ENCODE measurements at regions not wholly inside any gene's neighbourhood (a gene's known extent, or its start where the extent isn't known, plus 50 kb on each side); places are given as distances from the start of the nearest gene placed in this dataset.
A peak's percentile ranks its signal among the peaks of the same experiment; 100 is the strongest.

- TF ChIP-seq, protein P1, sequence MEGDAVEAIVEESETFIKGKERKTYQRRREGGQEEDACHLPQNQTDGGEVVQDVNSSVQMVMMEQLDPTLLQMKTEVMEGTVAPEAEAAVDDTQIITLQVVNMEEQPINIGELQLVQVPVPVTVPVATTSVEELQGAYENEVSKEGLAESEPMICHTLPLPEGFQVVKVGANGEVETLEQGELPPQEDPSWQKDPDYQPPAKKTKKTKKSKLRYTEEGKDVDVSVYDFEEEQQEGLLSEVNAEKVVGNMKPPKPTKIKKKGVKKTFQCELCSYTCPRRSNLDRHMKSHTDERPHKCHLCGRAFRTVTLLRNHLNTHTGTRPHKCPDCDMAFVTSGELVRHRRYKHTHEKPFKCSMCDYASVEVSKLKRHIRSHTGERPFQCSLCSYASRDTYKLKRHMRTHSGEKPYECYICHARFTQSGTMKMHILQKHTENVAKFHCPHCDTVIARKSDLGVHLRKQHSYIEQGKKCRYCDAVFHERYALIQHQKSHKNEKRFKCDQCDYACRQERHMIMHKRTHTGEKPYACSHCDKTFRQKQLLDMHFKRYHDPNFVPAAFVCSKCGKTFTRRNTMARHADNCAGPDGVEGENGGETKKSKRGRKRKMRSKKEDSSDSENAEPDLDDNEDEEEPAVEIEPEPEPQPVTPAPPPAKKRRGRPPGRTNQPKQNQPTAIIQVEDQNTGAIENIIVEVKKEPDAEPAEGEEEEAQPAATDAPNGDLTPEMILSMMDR (IDR thresholded peaks at IDR 0.05; ENCODE audit: extremely low read depth, missing control alignments) = no peak
- no peak for DNase-seq (ENCODE audit: low spot score)
These were observed 121.5 kb downstream of the APIP start for GRCh38 chr11:34794696-34795095.

DNA sequence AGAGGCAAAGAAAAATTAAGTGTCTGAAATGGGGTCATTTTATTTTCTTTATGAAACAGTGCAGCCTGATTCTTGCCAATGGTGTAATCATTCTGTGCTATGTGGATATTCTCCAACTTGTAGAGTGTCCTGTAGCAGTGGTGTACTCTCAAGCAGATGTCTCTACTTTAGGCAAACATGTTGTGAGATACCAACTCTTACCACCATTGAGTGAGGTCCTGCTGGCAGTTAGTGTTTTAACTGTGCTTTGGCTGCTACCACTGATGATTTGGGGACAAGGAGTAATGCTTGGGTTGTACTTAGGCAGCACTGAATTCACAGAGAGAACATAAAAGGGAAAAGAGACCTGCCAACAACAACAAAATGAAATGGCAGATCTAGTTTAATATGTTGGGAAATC is 122.5 kb downstream of the APIP start:
- DNase-seq (ENCODE audit: low spot score) = no peak
- TF ChIP-seq, protein P1 (IDR thresholded peaks at IDR 0.05; ENCODE audit: extremely low read depth, missing control alignments) = no peak

- TF ChIP-seq, protein P1 (IDR thresholded peaks at IDR 0.05; ENCODE audit: extremely low read depth, missing control alignments) = no peak
- no peak for DNase-seq (ENCODE audit: low spot score)
These were observed 123.3 kb downstream of the APIP start for GRCh38 chr11:34792814-34793258.

GRCh38 chr11:34791780-34792542 is 124.2 kb downstream of the APIP start:
- TF ChIP-seq, protein P1 (IDR thresholded peaks at IDR 0.05; ENCODE audit: extremely low read depth, missing control alignments) = no peak
- DNase-seq (ENCODE audit: low spot score) = peak; percentile 29

DNA sequence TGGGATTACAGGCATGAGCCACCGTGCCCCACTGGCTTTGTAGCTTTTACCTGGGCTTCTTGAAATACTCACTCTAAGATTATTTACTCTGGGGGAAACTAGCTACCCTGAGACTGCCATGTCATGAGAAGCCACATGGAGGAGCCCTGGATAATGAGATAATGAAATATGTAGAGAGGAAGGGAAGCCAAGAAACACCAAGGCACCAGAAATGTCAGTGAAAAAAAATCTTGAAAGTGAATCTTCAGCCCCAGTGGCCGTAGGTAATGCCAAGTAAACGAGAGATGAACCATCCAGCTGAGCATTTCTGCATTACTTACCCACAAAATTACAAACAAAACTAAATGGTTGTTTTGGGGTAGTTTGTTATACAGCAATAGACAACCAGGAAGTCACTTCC is 125.6 kb downstream of the APIP start:
- TF ChIP-seq, protein P1 (IDR thresholded peaks at IDR 0.05; ENCODE audit: extremely low read depth, missing control alignments) = no peak
- DNase-seq (ENCODE audit: low spot score) = no peak

- TF ChIP-seq, protein P1 (IDR thresholded peaks at IDR 0.05; ENCODE audit: extremely low read depth, missing control alignments) = no peak
- no peak for DNase-seq (ENCODE audit: low spot score)
These were observed 126.9 kb downstream of the APIP start for GRCh38 chr11:34789196-34789834.

GRCh38 chr11:34788642-34789041 is 127.5 kb downstream of the APIP start:
- TF ChIP-seq, protein P1 (IDR thresholded peaks at IDR 0.05; ENCODE audit: extremely low read depth, missing control alignments) = no peak
- DNase-seq (ENCODE audit: low spot score) = no peak

Measured in GM20000 (cell line).